Astrocyte (in vitro differentiated cells and primary cell): ENCODE measurements at regions not wholly inside any gene's neighbourhood (a gene's known extent, or its start where the extent isn't known, plus 50 kb on each side); places are given as distances from the start of the nearest gene placed in this dataset.

ENCODE experiments used
- DNase-seq: peaks from one replicate; pipeline ENCODE4 v3.0.0-alpha.2; 2010; ENCODE audit warnings: low read depth
- FAIRE-seq: peaks from 2 replicates; lab custom pipeline; 2011; peaks lifted over from hg19 to GRCh38; lab: Jason Lieb, UNC
- H2AFZ ChIP-seq: 2 replicates; pipeline ENCODE4 v1.6.0; 2012; ENCODE audit warnings: low read depth, low read length, inconsistent platforms
- H3K27ac ChIP-seq: 2 replicates; pipeline ENCODE4 v1.5.1; 2011; ENCODE audit warnings: low read depth, low read length, inconsistent platforms
- H3K27me3 ChIP-seq: 2 replicates; pipeline ENCODE4 v1.6.0; 2011; ENCODE audit warnings: low read length, inconsistent platforms; ENCODE audit not compliant: insufficient read depth
- H3K36me3 ChIP-seq: 2 replicates; pipeline ENCODE4 v1.5.1; 2011; ENCODE audit warnings: low read length, inconsistent platforms; ENCODE audit not compliant: insufficient read depth
- H3K4me1 ChIP-seq: 2 replicates; pipeline ENCODE4 v1.5.1; 2011; ENCODE audit warnings: low read length, inconsistent platforms; ENCODE audit not compliant: insufficient read depth
- H3K4me2 ChIP-seq: 2 replicates; pipeline ENCODE4 v1.6.0; 2012; ENCODE audit warnings: low read length, inconsistent platforms
- H3K4me3 ChIP-seq: 2 replicates; pipeline ENCODE4 v1.5.1; 2011; ENCODE audit warnings: low read depth, mild to moderate bottlenecking, low read length, inconsistent platforms; ENCODE audit not compliant: insufficient read depth
- H3K79me2 ChIP-seq: 2 replicates; pipeline ENCODE4 v1.6.0; 2012; ENCODE audit warnings: mild to moderate bottlenecking, low read length, inconsistent platforms; ENCODE audit not compliant: insufficient read depth
- H3K9ac ChIP-seq: 2 replicates; pipeline ENCODE4 v1.6.0; 2012; ENCODE audit warnings: mild to moderate bottlenecking, low read length, inconsistent platforms
- H3K9me3 ChIP-seq: 2 replicates; pipeline ENCODE4 v1.5.1; 2012; ENCODE audit warnings: low read depth, mild to moderate bottlenecking, low read length, inconsistent platforms; ENCODE audit not compliant: insufficient read depth
- H4K20me1 ChIP-seq: 2 replicates; pipeline ENCODE4 v1.6.0; 2012; ENCODE audit warnings: low read length, inconsistent platforms; ENCODE audit not compliant: insufficient read depth
- H3K27ac Mint-ChIP-seq: one replicate; pipeline ENCODE4 v1.8.0; 2021; ENCODE audit warnings: mild to moderate bottlenecking, mixed read lengths; ENCODE audit not compliant: unreplicated experiment
- H3K27me3 Mint-ChIP-seq: one replicate; pipeline ENCODE4 v1.8.0; 2021; ENCODE audit warnings: low read depth, mixed read lengths; ENCODE audit not compliant: unreplicated experiment
- H3K36me3 Mint-ChIP-seq: one replicate; pipeline ENCODE4 v1.8.0; 2021; ENCODE audit warnings: low read depth, mixed read lengths; ENCODE audit not compliant: unreplicated experiment
- H3K4me1 Mint-ChIP-seq: one replicate; pipeline ENCODE4 v1.8.0; 2021; ENCODE audit warnings: low read depth, mixed read lengths; ENCODE audit not compliant: unreplicated experiment
- H3K4me3 Mint-ChIP-seq: one replicate; pipeline ENCODE4 v1.8.0; 2021; ENCODE audit warnings: mild to moderate bottlenecking, moderate library complexity, mixed read lengths; ENCODE audit not compliant: unreplicated experiment
- H3K9me3 Mint-ChIP-seq: one replicate; pipeline ENCODE4 v1.8.0; 2021; ENCODE audit warnings: mild to moderate bottlenecking, mixed read lengths; ENCODE audit not compliant: unreplicated experiment
- EZH2 ChIP-seq: IDR thresholded peaks from 2 replicates; pipeline ENCODE4 v1.6.1; 2012; ENCODE audit warnings: mild to moderate bottlenecking, low read length, inconsistent platforms; ENCODE audit not compliant: insufficient read depth
- TF ChIP-seq, protein P1 (sequence below): IDR thresholded peaks from 2 replicates; pipeline ENCODE4 v1.5.1; 2011; ENCODE audit warnings: low read depth, mild to moderate bottlenecking, inconsistent platforms, low read length, moderate library complexity; ENCODE audit not compliant: insufficient read depth

DNA sequence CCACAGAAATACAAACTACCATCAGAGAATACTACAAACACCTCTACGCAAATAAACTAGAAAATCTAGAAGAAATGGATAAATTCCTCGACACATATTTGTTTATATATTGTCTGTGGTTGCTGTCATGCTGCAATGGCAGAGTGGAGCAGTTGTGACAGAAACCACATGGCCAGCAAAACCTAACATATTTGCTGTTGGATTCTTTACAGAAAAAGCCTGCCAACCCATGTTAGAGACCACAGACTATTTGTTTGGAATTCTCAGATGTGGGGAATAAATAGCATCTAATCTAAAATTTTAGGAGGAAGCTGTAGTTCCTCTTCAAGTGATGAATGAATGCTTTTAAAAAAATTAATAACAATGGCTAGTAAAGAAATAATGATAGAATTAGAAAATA is 341.6 kb upstream of the AZI2 start:
- H3K9ac ChIP-seq, result no peak overlapping the region
- Mint-ChIP-seq H3K36me3 (no peaks in the 10 kb centered on the region), H3K27me3 (no peaks in the 10 kb centered on the region), H3K27ac (no peak overlapping the region), H3K9me3 (no peaks in the 10 kb centered on the region), H3K4me1 (no peaks in the 10 kb centered on the region), H3K4me3 (no peak overlapping the region)
- H3K79me2 ChIP-seq, result no peaks in the 10 kb centered on the region
- H3K4me2 ChIP-seq, result no peak overlapping the region
- no peak for FAIRE-seq
- no peak overlapping the region for H3K27ac ChIP-seq
- no peak for DNase-seq
- TF ChIP-seq, protein P1, sequence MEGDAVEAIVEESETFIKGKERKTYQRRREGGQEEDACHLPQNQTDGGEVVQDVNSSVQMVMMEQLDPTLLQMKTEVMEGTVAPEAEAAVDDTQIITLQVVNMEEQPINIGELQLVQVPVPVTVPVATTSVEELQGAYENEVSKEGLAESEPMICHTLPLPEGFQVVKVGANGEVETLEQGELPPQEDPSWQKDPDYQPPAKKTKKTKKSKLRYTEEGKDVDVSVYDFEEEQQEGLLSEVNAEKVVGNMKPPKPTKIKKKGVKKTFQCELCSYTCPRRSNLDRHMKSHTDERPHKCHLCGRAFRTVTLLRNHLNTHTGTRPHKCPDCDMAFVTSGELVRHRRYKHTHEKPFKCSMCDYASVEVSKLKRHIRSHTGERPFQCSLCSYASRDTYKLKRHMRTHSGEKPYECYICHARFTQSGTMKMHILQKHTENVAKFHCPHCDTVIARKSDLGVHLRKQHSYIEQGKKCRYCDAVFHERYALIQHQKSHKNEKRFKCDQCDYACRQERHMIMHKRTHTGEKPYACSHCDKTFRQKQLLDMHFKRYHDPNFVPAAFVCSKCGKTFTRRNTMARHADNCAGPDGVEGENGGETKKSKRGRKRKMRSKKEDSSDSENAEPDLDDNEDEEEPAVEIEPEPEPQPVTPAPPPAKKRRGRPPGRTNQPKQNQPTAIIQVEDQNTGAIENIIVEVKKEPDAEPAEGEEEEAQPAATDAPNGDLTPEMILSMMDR, result no peak
- TF ChIP-seq EZH2, result no peak
- H3K27me3 ChIP-seq, result no peaks in the 10 kb centered on the region
- no peaks in the 10 kb centered on the region for H4K20me1 ChIP-seq
- no peak overlapping the region for H3K4me3 ChIP-seq
- no peaks in the 10 kb centered on the region for H3K9me3 ChIP-seq
- H2AFZ ChIP-seq, result no peak overlapping the region
- no peaks in the 10 kb centered on the region for H3K36me3 ChIP-seq
- H3K4me1 ChIP-seq, result no peaks in the 10 kb centered on the region

DNA sequence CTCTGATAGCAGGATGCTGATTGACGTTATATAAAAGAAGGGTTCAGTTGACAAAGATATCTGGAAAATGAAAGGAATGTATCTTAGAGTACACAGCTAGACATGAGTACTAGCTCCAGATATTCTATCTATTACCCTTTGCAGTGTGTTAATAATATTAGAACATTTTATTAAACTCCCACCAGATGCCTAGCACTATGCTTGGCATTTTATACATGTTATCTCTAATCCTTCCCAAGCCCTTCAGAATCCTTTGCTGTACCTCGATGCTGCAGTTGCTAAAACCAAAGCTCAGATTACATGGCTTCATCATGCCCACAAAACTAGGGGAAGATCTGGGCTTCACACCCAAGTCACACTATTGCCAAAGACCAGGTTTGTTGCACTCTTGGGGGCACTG is 350.1 kb upstream of the AZI2 start:
- Mint-ChIP-seq H3K4me1 (peaks cover 5% of the 10 kb centered on the region), H3K36me3 (no peaks in the 10 kb centered on the region), H3K27ac (no peak overlapping the region), H3K27me3 (no peaks in the 10 kb centered on the region), H3K4me3 (no peak overlapping the region), H3K9me3 (no peaks in the 10 kb centered on the region)
- no peak overlapping the region for H3K27ac ChIP-seq
- H3K79me2 ChIP-seq, result no peaks in the 10 kb centered on the region
- no peak for DNase-seq
- no peaks in the 10 kb centered on the region for H3K36me3 ChIP-seq
- H3K4me2 ChIP-seq, result no peak overlapping the region
- H4K20me1 ChIP-seq, result no peaks in the 10 kb centered on the region
- no peaks in the 10 kb centered on the region for H3K9me3 ChIP-seq
- no peak overlapping the region for H2AFZ ChIP-seq
- no peaks in the 10 kb centered on the region for H3K4me1 ChIP-seq
- no peak overlapping the region for H3K9ac ChIP-seq
- H3K27me3 ChIP-seq, result no peaks in the 10 kb centered on the region
- H3K4me3 ChIP-seq, result no peak overlapping the region
- FAIRE-seq, result no peak
- TF ChIP-seq, protein P1, result no peak
- TF ChIP-seq EZH2, result no peak

DNA sequence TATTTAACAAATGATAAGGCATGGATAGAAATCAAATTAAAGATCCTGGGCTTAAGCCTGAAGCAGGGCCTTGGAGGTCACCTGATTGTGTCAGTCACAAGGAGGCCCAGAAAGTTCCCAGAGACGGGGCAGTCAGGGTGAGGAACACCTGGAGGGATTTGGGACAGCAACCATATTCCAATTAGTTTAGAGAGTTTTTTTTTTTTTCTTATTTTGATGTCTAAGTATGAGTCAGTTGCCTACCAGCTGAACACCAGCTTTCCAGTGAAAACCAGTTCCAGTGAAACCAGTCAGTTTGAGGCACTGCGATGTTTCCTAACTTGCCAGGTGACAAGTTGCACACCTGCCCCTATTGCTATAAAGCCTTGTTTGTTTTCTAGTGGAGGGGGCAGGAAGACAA is 350.7 kb upstream of the AZI2 start:
- H3K4me2 ChIP-seq, result no peak overlapping the region
- DNase-seq (no peak), FAIRE-seq (no peak)
- H3K79me2 ChIP-seq, result no peaks in the 10 kb centered on the region
- H3K36me3 ChIP-seq, result no peaks in the 10 kb centered on the region
- H4K20me1 ChIP-seq, result no peaks in the 10 kb centered on the region
- H3K9me3 ChIP-seq, result no peaks in the 10 kb centered on the region
- H3K4me3 ChIP-seq, result no peak overlapping the region
- H3K9ac ChIP-seq, result no peak overlapping the region
- peaks cover 5% of the 10 kb centered on the region for H3K4me1 Mint-ChIP-seq
- H3K27me3 Mint-ChIP-seq, result no peaks in the 10 kb centered on the region
- TF ChIP-seq, protein P1, result no peak
- no peak for TF ChIP-seq EZH2
- no peak overlapping the region for H2AFZ ChIP-seq
- no peaks in the 10 kb centered on the region for H3K9me3 Mint-ChIP-seq
- H3K4me3 Mint-ChIP-seq, result no peak overlapping the region
- H3K4me1 ChIP-seq, result no peaks in the 10 kb centered on the region
- H3K27ac ChIP-seq, result no peak overlapping the region
- no peaks in the 10 kb centered on the region for H3K36me3 Mint-ChIP-seq
- H3K27me3 ChIP-seq, result no peaks in the 10 kb centered on the region
- H3K27ac Mint-ChIP-seq, result no peak overlapping the region
